Daoy (cell line): ENCODE measurements at regions not wholly inside any gene's neighbourhood (a gene's known extent, or its start where the extent isn't known, plus 50 kb on each side); places are given as distances from the start of the nearest gene placed in this dataset.

Source experiments
- DNase-seq: peaks from one replicate; pipeline ENCODE4 v3.0.0-alpha.2; 2015; ENCODE audit warnings: low read depth

DNA sequence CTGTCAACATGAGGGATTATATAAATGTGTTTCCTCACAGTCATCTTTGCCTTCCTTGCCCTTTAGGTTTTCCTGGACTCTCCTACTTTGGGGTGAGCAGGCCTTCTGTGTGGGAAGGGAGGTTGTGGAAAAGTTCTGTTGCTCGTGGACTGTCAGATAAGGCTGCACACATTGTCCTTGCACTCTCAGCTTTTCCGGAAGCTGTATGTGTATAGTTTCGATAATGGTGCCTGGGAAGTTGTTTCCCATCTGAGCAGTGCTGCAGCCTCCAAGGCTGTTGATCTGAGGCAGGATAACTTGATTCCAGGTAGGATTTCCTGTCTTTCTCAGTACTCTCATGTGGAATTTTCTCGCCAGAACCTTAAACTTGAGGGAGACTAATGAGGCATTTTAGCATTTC is 297.8 kb upstream of the AZI2 start:
- DNase-seq: no peak

GRCh38 chr3:28649266-28649665 is 300.6 kb upstream of the AZI2 start:
- no peak for DNase-seq

GRCh38 chr3:28651159-28651558 is 302.5 kb upstream of the AZI2 start:
- DNase-seq: no peak

- DNase-seq: no peak
Measured at GRCh38 chr3:28664123-28664522, 315.5 kb upstream of the AZI2 start.

GRCh38 chr3:28667646-28668621 is 319.3 kb upstream of the AZI2 start:
- DNase-seq: peak; percentile 56

- DNase-seq: no peak
Measured at GRCh38 chr3:28669870-28670269, 321.2 kb upstream of the AZI2 start.

GRCh38 chr3:28672406-28672805 is 323.8 kb upstream of the AZI2 start:
- no peak for DNase-seq

DNA sequence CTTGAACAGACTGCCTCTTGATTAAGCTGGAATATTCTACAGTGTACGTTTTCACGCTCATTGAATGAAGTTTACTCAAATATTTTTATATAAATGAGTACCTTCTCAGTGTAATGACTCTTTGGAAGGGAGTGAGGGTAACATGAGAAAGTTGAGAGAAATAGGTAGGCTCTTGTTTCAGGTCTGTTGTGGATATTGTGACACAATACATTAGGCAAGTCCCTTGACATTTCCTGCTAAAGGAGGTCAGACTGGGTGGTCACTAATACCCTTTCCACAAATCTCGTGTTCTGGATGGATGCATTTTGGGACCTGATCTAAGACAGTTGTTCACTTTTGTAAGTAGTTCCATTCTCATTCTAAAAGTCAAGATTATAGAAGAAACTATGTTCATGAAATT is 324.8 kb upstream of the AZI2 start:
- no peak for DNase-seq

DNA sequence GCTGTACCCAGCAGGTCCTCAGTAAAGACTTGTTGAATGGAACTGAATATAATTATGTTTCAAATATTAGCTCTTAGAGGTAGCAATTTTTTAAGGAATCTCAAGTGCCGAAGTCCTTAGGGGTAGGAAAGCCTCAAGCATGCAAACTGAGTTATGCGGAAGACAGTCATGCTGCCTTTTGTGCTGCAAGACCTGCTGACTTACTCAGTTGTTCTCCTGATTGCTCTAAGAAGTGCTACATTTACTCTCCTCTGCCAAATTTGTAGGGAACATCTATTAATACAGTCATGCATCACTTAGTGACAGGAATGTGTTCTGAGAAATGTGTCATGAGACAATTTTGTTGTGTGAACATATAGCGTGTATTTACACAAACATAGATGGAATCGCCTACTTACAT is 325.6 kb upstream of the AZI2 start:
- no peak for DNase-seq

DNA sequence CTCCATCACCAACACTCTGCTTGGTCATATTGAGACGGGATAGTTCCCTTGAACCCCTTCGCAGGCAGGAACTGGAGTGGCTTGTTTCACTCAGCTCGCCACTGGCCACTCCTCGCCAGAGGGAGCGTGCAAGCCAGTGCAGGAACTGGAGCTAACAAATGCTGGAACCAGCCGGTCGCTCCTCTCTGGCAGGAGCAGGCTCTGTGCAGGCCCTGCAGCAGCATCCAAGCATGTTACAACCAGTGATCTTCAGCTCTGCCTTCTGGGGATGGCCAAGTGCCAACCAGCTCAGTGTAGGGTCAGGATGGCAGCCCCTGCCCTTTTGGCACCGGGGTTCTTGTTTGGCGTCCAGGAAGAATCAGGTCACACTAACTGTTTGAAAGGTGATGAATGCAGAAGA is 329.0 kb upstream of the AZI2 start:
- no peak for DNase-seq

GRCh38 chr3:28678086-28678485 is 329.5 kb upstream of the AZI2 start:
- DNase-seq: no peak

GRCh38 chr3:28680050-28680449 is 331.4 kb upstream of the AZI2 start:
- DNase-seq: no peak

DNA sequence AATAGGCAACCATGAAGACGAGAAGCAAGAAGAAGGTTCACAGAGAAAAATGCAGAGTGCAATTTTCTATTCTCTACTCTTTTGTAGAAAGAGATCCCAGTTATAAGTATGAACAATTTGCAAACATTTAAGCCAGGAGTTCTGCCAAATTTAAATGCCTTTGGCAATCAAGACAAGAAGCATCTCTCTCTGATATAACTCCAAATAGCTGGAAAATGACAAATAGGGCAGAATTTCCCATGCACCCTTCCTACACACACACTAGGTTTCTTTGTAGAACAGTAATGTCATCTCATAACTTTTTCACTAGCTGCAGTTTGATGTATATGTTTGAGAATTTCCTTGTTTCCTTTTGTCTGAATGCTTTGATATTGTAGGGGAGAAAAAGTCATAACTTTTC is 333.5 kb upstream of the AZI2 start:
- DNase-seq: no peak

DNA sequence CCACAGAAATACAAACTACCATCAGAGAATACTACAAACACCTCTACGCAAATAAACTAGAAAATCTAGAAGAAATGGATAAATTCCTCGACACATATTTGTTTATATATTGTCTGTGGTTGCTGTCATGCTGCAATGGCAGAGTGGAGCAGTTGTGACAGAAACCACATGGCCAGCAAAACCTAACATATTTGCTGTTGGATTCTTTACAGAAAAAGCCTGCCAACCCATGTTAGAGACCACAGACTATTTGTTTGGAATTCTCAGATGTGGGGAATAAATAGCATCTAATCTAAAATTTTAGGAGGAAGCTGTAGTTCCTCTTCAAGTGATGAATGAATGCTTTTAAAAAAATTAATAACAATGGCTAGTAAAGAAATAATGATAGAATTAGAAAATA is 341.6 kb upstream of the AZI2 start:
- DNase-seq: no peak

- no peak for DNase-seq
Measured at GRCh38 chr3:28698706-28699105, 350.1 kb upstream of the AZI2 start.

DNA sequence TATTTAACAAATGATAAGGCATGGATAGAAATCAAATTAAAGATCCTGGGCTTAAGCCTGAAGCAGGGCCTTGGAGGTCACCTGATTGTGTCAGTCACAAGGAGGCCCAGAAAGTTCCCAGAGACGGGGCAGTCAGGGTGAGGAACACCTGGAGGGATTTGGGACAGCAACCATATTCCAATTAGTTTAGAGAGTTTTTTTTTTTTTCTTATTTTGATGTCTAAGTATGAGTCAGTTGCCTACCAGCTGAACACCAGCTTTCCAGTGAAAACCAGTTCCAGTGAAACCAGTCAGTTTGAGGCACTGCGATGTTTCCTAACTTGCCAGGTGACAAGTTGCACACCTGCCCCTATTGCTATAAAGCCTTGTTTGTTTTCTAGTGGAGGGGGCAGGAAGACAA is 350.7 kb upstream of the AZI2 start:
- no peak for DNase-seq

GRCh38 chr3:28700728-28701127 is 352.1 kb upstream of the AZI2 start:
- DNase-seq: no peak

DNA sequence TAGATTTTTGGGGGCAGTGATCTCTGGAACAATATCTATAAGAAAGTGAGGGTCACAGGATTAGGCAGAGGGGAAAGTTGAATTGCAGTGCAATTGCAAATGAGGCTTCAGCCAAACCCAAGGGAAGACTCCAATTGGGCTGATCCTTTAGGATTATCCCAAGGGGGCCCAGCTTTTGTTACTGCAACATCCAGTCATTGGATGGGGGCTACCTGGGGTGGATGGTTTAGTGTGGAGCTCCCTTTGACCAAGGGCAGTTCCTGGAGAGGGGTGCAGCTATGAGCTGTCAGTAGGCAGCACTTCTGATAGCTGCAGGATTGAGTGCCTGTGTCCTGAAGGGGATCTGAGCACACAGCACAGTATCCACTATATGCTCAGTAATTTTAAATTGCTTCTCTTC is 355.2 kb upstream of the AZI2 start:
- DNase-seq: no peak

- DNase-seq: no peak
Measured at GRCh38 chr3:28711293-28711692, 362.7 kb upstream of the AZI2 start.

- DNase-seq: no peak
Measured at GRCh38 chr3:28716939-28717338, 368.3 kb upstream of the AZI2 start.

GRCh38 chr3:28718074-28718849 is 369.6 kb upstream of the AZI2 start:
- DNase-seq: no peak

DNA sequence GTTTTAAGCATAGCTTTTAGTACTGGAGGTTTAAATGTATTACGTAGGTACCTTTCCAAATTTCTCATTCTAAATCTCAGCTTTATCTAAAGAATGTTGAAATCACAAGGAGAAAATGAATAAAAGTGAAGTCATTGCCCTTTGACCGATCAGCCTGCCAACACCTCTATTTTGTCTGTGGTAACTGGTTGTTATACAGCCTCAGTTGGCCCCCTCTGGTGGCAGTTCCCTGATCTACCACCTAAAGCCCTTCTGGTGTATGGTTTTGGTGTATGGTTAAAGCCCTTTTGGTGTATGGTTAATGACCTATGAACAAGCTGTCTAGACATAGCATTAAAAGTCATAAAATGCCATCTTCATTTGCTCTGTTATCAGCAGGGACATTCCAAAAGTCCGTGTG is 378.2 kb upstream of the AZI2 start:
- peak; percentile 35 for DNase-seq

GRCh38 chr3:28727307-28727706 is 378.7 kb upstream of the AZI2 start:
- DNase-seq: no peak
